Hematopoietic multipotent progenitor cell treated with erythropoietin and hydrocortisone succinate and interleukin-3 and kit ligand, for 4 days (in vitro differentiated cells): ENCODE measurements at regions not wholly inside any gene's neighbourhood (a gene's known extent, or its start where the extent isn't known, plus 50 kb on each side); places are given as distances from the start of the nearest gene placed in this dataset.

Experiments
- DNase-seq: peaks from one replicate; pipeline ENCODE4 v3.0.0-alpha.2; 2015

DNA sequence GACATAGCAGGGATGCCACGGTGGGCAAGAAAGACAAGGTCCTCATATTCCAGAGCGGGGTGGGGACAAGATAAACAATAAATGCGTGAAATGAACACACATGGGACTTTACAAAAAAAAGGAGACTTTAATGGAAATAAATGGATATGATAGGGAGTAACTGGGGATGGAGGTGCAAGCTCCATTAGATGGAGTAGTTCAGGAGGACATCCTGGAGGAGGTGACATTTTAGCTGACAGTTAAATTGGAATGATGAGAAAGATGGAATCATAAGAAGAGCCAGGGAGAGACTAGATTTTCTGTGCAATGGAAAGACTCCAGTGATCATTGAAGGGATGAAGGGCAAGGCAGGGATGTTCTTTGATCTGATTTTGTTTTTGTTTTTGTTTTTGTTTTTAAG, 83.6 kb upstream of the MYL10 start:
- no peak for DNase-seq

- DNase-seq, result no peak
Observed at GRCh38 chr7:101714097-101714496, 85.0 kb upstream of the MYL10 start.

DNA sequence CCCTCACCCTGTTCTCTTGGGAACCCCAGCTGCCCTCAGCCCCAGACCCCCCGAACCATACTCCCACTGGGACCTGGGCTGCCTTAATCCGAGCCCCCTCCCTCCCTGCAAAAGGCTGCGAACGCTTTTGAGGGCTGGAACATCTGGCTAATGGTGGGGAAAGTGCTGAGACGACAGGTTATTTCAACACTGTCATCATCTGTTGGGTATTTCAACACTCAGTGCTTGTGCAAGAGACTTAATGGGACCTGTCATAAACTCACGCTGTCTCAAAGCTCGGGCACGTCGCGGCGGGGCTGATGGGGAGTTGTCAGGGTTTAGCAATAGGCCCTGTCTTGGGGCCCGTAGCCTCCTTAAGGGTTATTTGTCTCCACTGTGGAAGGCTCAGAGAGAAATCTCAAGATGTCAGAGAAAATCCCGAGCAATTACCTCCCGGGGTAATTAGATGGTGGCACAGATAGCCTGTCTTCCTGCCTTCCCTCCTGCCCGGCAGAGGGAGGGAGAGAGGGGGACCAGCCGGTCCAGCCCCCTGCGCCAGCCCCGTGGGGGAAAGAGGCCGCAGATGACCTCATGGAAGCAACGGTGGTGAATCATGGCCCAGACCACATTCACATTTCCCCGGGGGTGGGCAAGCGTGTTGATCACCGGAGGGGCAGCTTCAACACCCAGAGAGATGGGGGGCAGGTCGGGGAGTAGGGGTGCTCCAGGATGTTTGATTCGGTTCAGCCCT, 88.7 kb upstream of the MYL10 start:
- DNase-seq, result peak; percentile 90

GRCh38 chr7:101718363-101719122, 89.4 kb upstream of the MYL10 start:
- DNase-seq, result peak; percentile 48

GRCh38 chr7:101719123-101719470, 90.0 kb upstream of the MYL10 start:
- DNase-seq, result no peak

GRCh38 chr7:101720324-101720723, 91.2 kb upstream of the MYL10 start:
- DNase-seq, result no peak

GRCh38 chr7:101722247-101722646, 93.2 kb upstream of the MYL10 start:
- no peak for DNase-seq

GRCh38 chr7:101723835-101724234, 93.6 kb upstream of the CUX1 start:
- DNase-seq, result no peak

GRCh38 chr7:101724957-101725356, 92.5 kb upstream of the CUX1 start:
- DNase-seq, result no peak

DNA sequence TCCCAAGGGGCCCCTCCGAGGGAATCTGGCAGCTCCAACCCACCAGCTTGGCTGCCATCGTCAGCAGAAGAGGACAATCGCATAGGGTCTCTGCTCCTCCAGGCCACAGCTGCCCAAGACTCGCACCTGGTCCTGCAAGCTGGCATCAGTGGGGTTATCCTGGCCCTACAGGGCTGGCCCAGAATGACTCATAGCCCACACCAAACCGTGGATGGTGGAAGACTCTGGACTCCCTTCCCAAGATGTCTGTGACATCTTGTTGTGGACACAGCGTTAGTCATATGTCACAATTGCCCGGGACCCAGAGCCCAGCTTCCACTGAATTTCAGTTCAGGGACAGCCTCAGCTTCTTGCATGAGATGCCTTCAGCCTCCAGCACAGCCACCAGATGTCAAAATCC, 91.5 kb upstream of the CUX1 start:
- DNase-seq, result no peak

- no peak for DNase-seq
Observed at GRCh38 chr7:101727184-101727583, 90.2 kb upstream of the CUX1 start.

DNA sequence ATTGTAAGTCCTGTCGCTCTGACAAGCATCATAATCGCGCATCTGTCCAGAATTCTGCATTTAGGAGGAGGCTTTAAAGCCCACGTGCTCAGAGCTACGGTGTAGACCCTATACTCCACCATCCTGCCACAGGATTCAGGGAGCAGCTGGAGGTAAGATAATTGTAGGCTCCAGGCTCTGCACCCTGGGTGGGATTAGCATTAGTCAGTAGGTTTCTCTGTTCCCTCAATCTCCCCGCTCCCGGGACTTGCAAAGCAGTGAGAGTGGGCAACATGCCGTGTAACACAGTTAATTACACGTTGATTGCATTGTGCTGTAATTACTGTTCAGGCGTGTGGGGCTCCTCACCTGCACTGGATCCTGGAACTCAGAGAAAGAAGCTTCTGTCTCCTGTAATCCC, 89.3 kb upstream of the CUX1 start:
- DNase-seq, result no peak

DNA sequence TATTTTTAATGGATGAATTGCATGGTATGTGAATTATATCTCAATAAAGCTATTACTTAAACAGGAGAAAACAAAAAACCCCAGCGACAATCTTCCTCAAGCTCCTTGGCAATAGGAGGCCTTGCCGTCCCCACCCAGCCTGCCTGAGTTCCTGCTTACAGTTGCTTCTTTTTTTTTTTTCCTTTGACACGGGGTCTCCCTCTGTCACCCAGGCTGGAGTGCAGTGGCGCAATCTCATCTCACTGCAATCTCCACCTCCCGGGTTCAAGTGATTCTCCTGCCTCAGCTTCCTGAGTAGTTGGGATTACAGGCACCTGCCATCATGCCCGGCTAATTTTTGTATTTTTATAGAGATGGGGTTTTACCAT, 88.6 kb upstream of the CUX1 start:
- DNase-seq, result peak; percentile 79

- DNase-seq, result peak; percentile 94
Observed at GRCh38 chr7:101729241-101729883, 88.1 kb upstream of the CUX1 start.

GRCh38 chr7:101731502-101732084, 85.8 kb upstream of the CUX1 start:
- DNase-seq, result no peak

DNA sequence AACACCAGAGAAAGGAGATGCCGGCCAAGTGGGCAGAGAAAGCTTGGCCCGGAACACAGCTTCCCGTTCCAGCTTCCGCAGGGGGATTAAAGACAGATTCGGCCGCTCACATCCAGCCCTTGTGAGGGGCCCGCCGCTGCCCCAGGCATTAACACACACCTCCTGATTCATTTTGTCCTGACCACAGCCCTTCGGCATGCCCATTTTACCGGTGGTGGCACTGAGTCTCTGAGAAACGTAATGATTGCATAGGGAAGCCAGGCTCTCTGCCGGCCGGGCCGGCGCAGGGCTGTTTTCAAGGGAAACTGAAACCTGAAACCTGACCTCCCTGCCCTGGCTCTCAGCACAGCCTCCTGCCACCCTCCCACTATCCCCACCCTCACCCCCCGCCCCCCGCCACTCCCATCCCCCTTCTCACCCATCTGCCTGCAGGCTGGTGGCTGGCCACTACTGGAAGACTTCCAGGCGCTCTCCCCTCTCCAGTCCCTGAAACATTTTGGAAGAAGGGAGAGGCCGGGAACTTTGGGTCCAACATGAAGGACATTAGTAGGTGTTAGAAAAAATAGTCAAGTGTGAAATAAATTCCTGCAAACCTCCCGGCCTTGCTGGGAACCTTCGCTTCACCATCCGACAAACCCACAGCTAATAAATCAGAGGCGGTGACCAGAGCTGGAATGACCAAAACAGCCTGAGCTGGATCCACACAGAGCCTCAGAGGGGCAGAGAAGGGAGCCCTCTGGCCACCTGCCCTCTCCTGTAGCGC, 83.5 kb upstream of the CUX1 start:
- peak; percentile 59 for DNase-seq

DNA sequence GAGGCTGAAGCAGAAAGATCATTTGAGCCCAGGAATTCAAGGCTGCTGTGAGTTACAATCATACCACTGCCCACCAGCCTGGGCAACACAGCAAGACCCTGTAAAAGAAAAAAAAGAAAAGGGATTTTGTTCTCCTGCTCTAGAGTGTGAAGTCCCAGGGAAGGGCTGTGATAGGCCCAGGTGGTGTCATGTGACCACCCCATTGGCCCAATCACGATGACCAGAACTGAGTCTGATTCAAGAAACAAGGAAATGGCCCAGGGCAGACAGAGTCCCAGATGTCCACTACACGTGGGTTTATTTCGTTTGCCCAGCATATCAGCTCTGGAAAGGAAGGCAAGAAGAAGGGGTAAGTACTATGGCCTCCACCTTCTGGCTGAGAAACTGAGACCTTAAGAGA, 81.3 kb upstream of the CUX1 start:
- peak; percentile 61 for DNase-seq

DNA sequence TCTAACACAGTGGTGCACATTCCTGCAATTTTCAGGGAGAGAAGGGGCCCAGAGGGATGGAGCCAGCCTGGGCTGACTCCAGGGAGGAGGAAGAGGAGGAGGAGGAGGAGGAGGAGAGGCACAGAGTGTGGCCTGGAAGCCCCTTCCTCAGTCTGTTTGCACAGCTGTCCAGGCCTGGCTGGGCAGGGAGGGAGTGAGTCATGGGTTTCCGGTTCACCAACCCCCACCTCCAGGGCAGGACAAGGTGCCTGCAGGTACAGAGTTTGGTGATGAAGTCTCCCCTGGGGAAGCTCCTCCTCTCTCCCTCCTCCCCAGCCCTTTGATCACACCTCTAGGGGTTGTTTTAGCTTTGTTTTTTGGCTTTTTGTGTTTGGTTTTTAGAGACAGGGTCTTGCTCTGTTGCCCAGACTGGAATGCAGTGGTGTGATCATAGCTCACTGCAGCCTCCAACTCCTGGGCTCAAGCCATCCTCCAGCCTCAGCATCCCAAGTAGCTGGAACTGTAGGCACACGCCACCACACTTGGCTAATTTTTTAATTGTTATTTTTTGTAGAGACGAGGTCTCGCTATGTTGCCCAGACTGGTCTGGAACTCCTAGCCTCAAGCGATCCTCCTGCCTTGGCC, 77.5 kb upstream of the CUX1 start:
- DNase-seq, result no peak

DNA sequence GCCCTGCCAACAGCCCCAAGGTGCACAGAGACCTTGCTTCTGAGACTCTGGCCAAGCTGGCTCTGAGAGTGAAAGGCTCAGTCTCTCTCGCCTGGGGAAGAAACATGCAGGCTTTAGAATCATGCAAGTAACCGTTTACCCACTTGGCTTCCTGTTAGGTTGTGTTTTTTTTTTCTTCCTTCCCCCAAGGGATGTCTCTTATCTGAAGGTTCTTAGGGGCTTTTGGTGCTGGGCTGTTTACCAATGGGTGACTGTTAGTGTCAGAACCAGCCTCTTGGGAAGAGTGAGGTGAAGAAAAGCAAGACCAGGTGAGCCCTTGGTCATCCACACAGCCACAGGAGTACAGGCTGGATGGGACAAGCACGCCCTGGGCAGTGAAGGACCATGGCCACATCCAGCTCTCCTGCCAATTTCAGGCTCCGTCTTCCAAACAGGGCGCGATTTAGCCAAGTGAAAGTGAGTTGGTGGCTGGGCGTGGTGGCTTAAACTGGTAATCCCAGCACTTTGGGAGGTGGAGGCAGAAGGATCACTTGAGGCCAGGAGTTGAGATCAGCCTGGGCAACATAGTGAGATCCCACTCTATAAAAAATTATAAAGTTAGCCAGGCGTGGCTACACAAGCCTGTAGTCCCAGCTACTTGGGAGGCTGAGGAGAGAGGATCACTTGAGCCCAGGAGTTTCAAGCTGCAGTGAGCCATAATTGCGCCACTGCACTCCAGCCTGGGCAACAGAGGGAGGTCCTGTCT, 76.3 kb upstream of the CUX1 start:
- DNase-seq, result peak; percentile 91

GRCh38 chr7:101743241-101743994, 74.0 kb upstream of the CUX1 start:
- peak; percentile 93 for DNase-seq

GRCh38 chr7:101743995-101744360, 73.4 kb upstream of the CUX1 start:
- peak; percentile 64 for DNase-seq
